ENCODE measurements at regions not wholly inside any gene's neighbourhood (a gene's known extent, or its start where the extent isn't known, plus 50 kb on each side); places are given as distances from the start of the nearest gene placed in this dataset.

- peaks cover 16% of the 10 kb centered on the region for H3K27me3 Mint-ChIP-seq (ENCODE audit: low read depth)
- no peak for TF ChIP-seq CTCF (IDR thresholded peaks at IDR 0.05)
- no peaks in the 10 kb centered on the region for H3K36me3 Mint-ChIP-seq (ENCODE audit: low read depth)
- no peak overlapping the region for H3K27ac Mint-ChIP-seq (ENCODE audit: unreplicated experiment)
- peaks cover 4% of the 10 kb centered on the region for H3K4me1 Mint-ChIP-seq (ENCODE audit: low read depth)
- H3K4me3 Mint-ChIP-seq (ENCODE audit: unreplicated experiment): no peak overlapping the region
- no peak for DNase-seq (ENCODE audit: low spot score)
- H3K9me3 Mint-ChIP-seq (ENCODE audit: low read depth): no peaks in the 10 kb centered on the region
Measured at GRCh38 chr2:57539761-57540160, 506.8 kb upstream of the VRK2 start.

DNA sequence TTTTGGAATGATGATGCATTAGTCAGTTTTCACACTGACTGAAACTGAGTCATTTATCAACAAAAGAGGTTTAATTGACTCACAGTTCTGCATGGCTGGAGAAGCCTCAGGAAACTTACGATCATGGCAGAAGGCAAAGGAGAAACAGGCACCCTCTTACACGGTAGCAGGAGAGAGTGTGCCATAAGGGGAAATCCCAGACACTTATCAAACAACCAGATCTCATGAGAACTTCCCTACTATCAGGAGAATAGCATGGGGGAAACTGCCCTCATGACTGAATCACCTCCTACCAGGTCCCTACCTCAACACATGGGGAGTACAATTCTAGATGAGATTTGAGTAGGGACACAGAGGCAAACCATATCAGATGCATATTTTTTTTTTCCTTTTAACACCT, 504.5 kb upstream of the VRK2 start:
- Mint-ChIP-seq H3K27me3 (ENCODE audit: low read depth) (peaks cover 36% of the 10 kb centered on the region), H3K4me3 (ENCODE audit: unreplicated experiment) (no peak overlapping the region), H3K27ac (ENCODE audit: unreplicated experiment) (no peak overlapping the region), H3K36me3 (ENCODE audit: low read depth) (no peaks in the 10 kb centered on the region), H3K4me1 (ENCODE audit: low read depth) (peaks cover 4% of the 10 kb centered on the region), H3K9me3 (ENCODE audit: low read depth) (no peaks in the 10 kb centered on the region)
- no peak for DNase-seq (ENCODE audit: low spot score)
- TF ChIP-seq CTCF (IDR thresholded peaks at IDR 0.05): no peak

DNA sequence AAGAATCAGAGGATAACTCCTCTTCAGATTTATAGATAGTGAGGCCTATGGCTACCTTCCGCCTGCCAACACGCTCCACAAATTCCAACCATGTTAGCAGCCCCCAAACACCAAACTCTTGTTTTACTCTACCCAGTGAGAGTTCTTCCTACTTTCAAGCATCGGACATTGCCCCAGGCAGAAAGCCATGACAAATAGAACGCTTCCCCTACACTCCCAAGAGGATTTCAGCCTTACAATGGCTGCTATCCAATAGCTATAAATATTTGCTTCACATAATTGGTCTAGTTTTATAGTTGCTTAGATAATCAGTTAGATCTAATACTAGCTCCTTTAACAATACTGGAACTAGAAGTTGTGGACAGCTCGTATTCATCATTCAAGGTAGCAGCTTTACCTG, 503.4 kb upstream of the VRK2 start:
- no peak overlapping the region for H3K4me3 Mint-ChIP-seq (ENCODE audit: unreplicated experiment)
- peaks cover 41% of the 10 kb centered on the region for H3K27me3 Mint-ChIP-seq (ENCODE audit: low read depth)
- peaks cover 4% of the 10 kb centered on the region for H3K4me1 Mint-ChIP-seq (ENCODE audit: low read depth)
- TF ChIP-seq CTCF (IDR thresholded peaks at IDR 0.05): no peak
- no peak overlapping the region for H3K27ac Mint-ChIP-seq (ENCODE audit: unreplicated experiment)
- no peaks in the 10 kb centered on the region for H3K9me3 Mint-ChIP-seq (ENCODE audit: low read depth)
- no peaks in the 10 kb centered on the region for H3K36me3 Mint-ChIP-seq (ENCODE audit: low read depth)
- DNase-seq (ENCODE audit: low spot score): no peak

DNA sequence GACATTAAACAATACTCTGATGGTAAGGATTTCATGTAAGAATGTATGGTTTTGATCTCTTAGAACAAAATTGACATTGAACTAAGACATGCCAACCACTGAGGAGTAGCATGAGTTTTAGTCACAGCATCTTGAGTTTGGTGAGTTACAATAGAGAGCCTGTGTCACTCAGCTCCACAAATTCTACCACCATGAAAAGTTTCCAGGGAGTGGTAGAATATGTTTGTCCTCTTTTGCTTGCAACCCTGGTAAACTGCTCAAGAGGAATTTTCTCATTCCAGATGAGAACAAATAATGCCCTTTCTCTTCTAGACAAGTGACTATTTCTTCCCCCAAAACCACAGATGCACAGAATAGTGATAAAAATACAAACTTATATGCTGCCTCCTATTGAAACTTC, 502.0 kb upstream of the VRK2 start:
- no peak for TF ChIP-seq CTCF (IDR thresholded peaks at IDR 0.05)
- Mint-ChIP-seq H3K36me3 (ENCODE audit: low read depth) (no peaks in the 10 kb centered on the region), H3K27me3 (ENCODE audit: low read depth) (peaks cover 38% of the 10 kb centered on the region), H3K27ac (ENCODE audit: unreplicated experiment) (no peak overlapping the region), H3K4me1 (ENCODE audit: low read depth) (peaks cover 4% of the 10 kb centered on the region), H3K4me3 (ENCODE audit: unreplicated experiment) (no peak overlapping the region), H3K9me3 (ENCODE audit: low read depth) (no peaks in the 10 kb centered on the region)
- no peak for DNase-seq (ENCODE audit: low spot score)

GRCh38 chr2:57546478-57546877, 500.1 kb upstream of the VRK2 start:
- no peak for DNase-seq (ENCODE audit: low spot score)
- no peak overlapping the region for H3K27ac Mint-ChIP-seq (ENCODE audit: unreplicated experiment)
- peaks cover 36% of the 10 kb centered on the region for H3K27me3 Mint-ChIP-seq (ENCODE audit: low read depth)
- peaks cover 7% of the 10 kb centered on the region for H3K4me1 Mint-ChIP-seq (ENCODE audit: low read depth)
- peaks cover 9% of the 10 kb centered on the region for H3K9me3 Mint-ChIP-seq (ENCODE audit: low read depth)
- no peak for TF ChIP-seq CTCF (IDR thresholded peaks at IDR 0.05)
- no peak overlapping the region for H3K4me3 Mint-ChIP-seq (ENCODE audit: unreplicated experiment)
- H3K36me3 Mint-ChIP-seq (ENCODE audit: low read depth): no peaks in the 10 kb centered on the region
